ENCODE measurements at regions not wholly inside any gene's neighbourhood (a gene's known extent, or its start where the extent isn't known, plus 50 kb on each side); places are given as distances from the start of the nearest gene placed in this dataset.
A peak's percentile ranks its signal among the peaks of the same experiment; 100 is the strongest.
"Not testable (repeated sequence)": the region's sequence is repeated elsewhere in the genome, so short reads cannot be mapped to it uniquely, and the experiment has no call there.

DNA sequence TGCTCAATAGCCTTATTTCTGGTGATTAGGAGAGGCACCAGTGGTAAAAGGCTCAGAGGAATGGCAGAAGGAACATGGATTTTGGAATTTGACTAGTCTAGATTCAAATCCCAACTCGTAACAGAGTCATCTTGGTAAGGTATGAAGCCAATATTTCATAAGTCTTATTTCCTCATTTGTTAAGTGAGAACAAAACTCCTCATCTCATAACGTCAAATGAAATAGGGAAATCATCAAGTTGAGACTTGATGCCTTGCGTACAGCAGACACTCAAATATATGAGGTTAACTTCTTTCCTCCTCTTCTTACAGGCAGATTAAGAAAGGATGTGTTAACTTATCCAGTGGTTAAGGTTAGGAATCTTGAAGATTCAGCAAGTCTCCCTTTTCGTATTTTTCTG is 189.2 kb downstream of the DLEU7 start:
- no peak for TF ChIP-seq EZH2 (IDR thresholded peaks at IDR 0.05; ENCODE audit: low read depth)
- TF ChIP-seq, protein P1, sequence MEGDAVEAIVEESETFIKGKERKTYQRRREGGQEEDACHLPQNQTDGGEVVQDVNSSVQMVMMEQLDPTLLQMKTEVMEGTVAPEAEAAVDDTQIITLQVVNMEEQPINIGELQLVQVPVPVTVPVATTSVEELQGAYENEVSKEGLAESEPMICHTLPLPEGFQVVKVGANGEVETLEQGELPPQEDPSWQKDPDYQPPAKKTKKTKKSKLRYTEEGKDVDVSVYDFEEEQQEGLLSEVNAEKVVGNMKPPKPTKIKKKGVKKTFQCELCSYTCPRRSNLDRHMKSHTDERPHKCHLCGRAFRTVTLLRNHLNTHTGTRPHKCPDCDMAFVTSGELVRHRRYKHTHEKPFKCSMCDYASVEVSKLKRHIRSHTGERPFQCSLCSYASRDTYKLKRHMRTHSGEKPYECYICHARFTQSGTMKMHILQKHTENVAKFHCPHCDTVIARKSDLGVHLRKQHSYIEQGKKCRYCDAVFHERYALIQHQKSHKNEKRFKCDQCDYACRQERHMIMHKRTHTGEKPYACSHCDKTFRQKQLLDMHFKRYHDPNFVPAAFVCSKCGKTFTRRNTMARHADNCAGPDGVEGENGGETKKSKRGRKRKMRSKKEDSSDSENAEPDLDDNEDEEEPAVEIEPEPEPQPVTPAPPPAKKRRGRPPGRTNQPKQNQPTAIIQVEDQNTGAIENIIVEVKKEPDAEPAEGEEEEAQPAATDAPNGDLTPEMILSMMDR (conservative IDR thresholded peaks at IDR 0.05), result no peak
- Histone ChIP-seq H3K4me2 (no peak overlapping the region), H3K36me3 (ENCODE audit: low read depth) (no peaks in the 10 kb centered on the region), H3K9me2 (ENCODE audit: insufficient read depth) (no peaks in the 10 kb centered on the region), H3K4me3 (no peak overlapping the region), H3K9me3 (ENCODE audit: insufficient read depth, low read depth) (0 out of 2 replicates have a peak, but pooled peaks cover 3% of the 10 kb centered on the region), H2AFZ (no peak overlapping the region), H4K20me1 (ENCODE audit: insufficient read depth) (no peaks in the 10 kb centered on the region), H3F3A (ENCODE audit: insufficient read depth, low read depth) (no peaks in the 10 kb centered on the region), H3K27ac (no peak overlapping the region), H3K4me1 (replicated peaks; ENCODE audit: insufficient read depth) (0 out of 2 replicates have a peak, but pooled peaks cover 6% of the 10 kb centered on the region), H3K27me3 (ENCODE audit: insufficient read depth, low read depth) (no peaks in the 10 kb centered on the region), H3K79me2 (ENCODE audit: low read depth) (no peaks in the 10 kb centered on the region)
- intact Hi-C loops (cut with micrococcal nuclease; ENCODE audit: unreplicated experiment), result no loop called here
- no TSS peak for BruUV-seq (replicated peaks)
- POLR2A ChIA-PET (ENCODE audit: unreplicated experiment), result interaction anchor here (0.6 kb wide), 1 partner anchor 202 kb away, joined by 6 read pairs; no protein-coding TSS in a partner anchor
- CTCF ChIA-PET, result no interaction called here
- DNase-seq, result no peak

DNA sequence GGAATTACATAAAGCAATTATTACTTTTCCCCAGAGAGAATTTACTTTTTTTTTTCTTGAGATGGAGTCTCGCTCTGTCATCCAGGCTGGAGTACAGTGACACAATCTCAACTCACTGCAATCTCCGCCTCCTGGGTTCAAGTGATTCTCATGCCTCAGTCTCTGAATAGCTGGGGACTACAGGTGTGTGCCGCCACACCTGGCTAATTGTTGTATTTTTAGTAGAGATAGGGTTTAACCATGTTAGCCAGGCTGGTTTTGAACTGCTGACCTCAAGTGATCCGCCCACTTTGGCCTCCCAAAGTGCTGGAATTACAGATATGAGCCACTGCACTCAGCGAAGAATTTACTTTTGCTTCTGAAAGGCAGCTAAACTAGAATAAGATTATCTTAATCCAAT is 181.6 kb downstream of the DLEU7 start:
- BruUV-seq (replicated peaks); H3K27me3 ChIP-seq (ENCODE audit: insufficient read depth, low read depth); H3K4me3 ChIP-seq; H3K9me2 ChIP-seq (ENCODE audit: insufficient read depth); H3K27ac ChIP-seq; intact Hi-C loops (cut with micrococcal nuclease; ENCODE audit: unreplicated experiment); H3K4me2 ChIP-seq; H4K20me1 ChIP-seq (ENCODE audit: insufficient read depth); H3K9me3 ChIP-seq (ENCODE audit: insufficient read depth, low read depth); H3K79me2 ChIP-seq (ENCODE audit: low read depth); H3K36me3 ChIP-seq (ENCODE audit: low read depth); DNase-seq; H3F3A ChIP-seq (ENCODE audit: insufficient read depth, low read depth); CTCF ChIA-PET; H3K4me1 ChIP-seq (replicated peaks; ENCODE audit: insufficient read depth): not testable (repeated sequence)
- H2AFZ ChIP-seq, result 0 out of 2 replicates have a peak overlapping the region, but pooled peaks have one; percentile 22
- POLR2A ChIA-PET (ENCODE audit: unreplicated experiment), result interaction anchor here (0.5 to 0.7 kb wide), 2 partner anchors 88 to 1848 kb away, joined by 4 to 16 read pairs; no protein-coding TSS in a partner anchor

DNA sequence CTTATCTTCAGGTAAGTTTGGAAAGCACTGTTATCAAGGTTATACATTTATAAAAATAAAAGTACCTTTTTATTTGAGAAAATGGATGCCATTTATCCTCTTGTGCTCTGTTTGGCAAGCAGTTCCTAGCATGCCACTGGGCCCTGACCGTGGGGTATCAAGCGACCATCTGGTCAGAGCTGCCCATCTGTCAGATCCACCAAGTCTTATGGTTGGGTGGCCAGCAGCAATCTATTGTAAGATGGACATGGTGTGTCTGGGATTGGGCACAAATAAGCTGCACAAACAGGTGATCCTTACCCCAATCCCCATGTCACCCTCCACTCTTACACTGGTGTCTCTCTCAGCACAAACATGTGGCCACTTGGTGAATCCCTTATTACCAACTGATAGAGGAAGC is 178.5 kb downstream of the DLEU7 start:
- intact Hi-C loops (cut with micrococcal nuclease; ENCODE audit: unreplicated experiment), result no loop called here
- POLR2A ChIA-PET (ENCODE audit: unreplicated experiment), result no interaction called here

More for the DNA sequence above, 178.5 kb downstream of the DLEU7 start:
- Histone ChIP-seq H3K4me2 (no peak overlapping the region), H3F3A (ENCODE audit: insufficient read depth, low read depth) (no peaks in the 10 kb centered on the region), H3K4me3 (no peak overlapping the region), H3K36me3 (ENCODE audit: low read depth) (no peaks in the 10 kb centered on the region; the same call in 1 of the 2 replicates), H3K79me2 (ENCODE audit: low read depth) (no peaks in the 10 kb centered on the region), H4K20me1 (ENCODE audit: insufficient read depth) (no peaks in the 10 kb centered on the region), H2AFZ (no peak overlapping the region), H3K9me3 (ENCODE audit: insufficient read depth, low read depth) (0 out of 2 replicates have a peak, but pooled peaks cover 4% of the 10 kb centered on the region), H3K27me3 (ENCODE audit: insufficient read depth, low read depth) (no peaks in the 10 kb centered on the region), H3K9me2 (ENCODE audit: insufficient read depth) (no peaks in the 10 kb centered on the region), H3K27ac (no peak overlapping the region), H3K4me1 (replicated peaks; ENCODE audit: insufficient read depth) (no peaks in the 10 kb centered on the region)
- no peak for DNase-seq
- CTCF ChIA-PET, result interaction anchor here (0.6 kb wide), 1 partner anchor 334 kb away, joined by 10 read pairs; no protein-coding TSS in a partner anchor
- TF ChIP-seq, protein P1 (conservative IDR thresholded peaks at IDR 0.05), result no peak
- no peak for TF ChIP-seq EZH2 (IDR thresholded peaks at IDR 0.05; ENCODE audit: low read depth)
- BruUV-seq (replicated peaks), result no TSS peak

All from PC-9 (cell line).